Glutamatergic neuron (in vitro differentiated cells): ENCODE measurements at regions not wholly inside any gene's neighbourhood (a gene's known extent, or its start where the extent isn't known, plus 50 kb on each side); places are given as distances from the start of the nearest gene placed in this dataset.
"Not testable (repeated sequence)": the region's sequence is repeated elsewhere in the genome, so short reads cannot be mapped to it uniquely, and the experiment has no call there.

Experiments
- DNase-seq: peaks from one replicate; pipeline ENCODE4 v3.0.0; 2022
- H3K27ac Mint-ChIP-seq: one replicate; pipeline ENCODE4 v1.8.0; 2020; ENCODE audit warnings: mild to moderate bottlenecking, mixed read lengths, inconsistent platforms; ENCODE audit not compliant: unreplicated experiment
- H3K27me3 Mint-ChIP-seq: one replicate; pipeline ENCODE4 v1.8.0; 2020; ENCODE audit warnings: mild to moderate bottlenecking, moderate library complexity, mixed read lengths, inconsistent platforms; ENCODE audit not compliant: unreplicated experiment
- H3K36me3 Mint-ChIP-seq: one replicate; pipeline ENCODE4 v1.8.0; 2020; ENCODE audit warnings: mild to moderate bottlenecking, mixed read lengths, inconsistent platforms; ENCODE audit not compliant: unreplicated experiment
- H3K4me1 Mint-ChIP-seq: one replicate; pipeline ENCODE4 v1.8.0; 2020; ENCODE audit warnings: mild to moderate bottlenecking, low read depth, mixed read lengths, inconsistent platforms; ENCODE audit not compliant: unreplicated experiment
- H3K4me3 Mint-ChIP-seq: one replicate; pipeline ENCODE4 v1.8.0; 2020; ENCODE audit warnings: mild to moderate bottlenecking, mixed read lengths, inconsistent platforms; ENCODE audit not compliant: unreplicated experiment
- H3K9me3 Mint-ChIP-seq: one replicate; pipeline ENCODE4 v1.8.0; 2020; ENCODE audit warnings: mild to moderate bottlenecking, moderate library complexity, mixed read lengths, inconsistent platforms; ENCODE audit not compliant: unreplicated experiment
- TF ChIP-seq, protein P1 (sequence below): fragments of 200-600 bp; sonication (generic); IDR thresholded peaks from one replicate; pipeline ENCODE4 v1.5.0; 2021; ENCODE audit not compliant: partially characterized antibody, unreplicated experiment

DNA sequence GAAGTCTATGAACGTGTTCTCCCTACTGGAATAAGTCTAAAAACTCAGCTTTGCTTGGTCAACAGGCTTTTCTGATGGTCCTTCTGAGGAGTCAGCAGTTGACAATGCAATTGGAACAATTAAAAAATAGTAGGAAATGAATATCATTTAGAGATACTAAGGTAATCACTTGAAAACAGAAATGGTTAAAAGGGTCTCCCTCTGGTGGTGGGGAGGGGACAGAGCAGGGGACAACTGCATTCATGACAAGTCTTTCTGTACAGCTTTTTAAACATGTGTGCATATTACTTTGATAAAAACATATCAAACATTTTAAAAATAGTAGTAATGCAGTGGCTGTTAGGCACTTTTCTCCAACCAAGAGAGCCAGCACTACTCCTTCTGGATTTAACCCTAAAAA lies 119.9 kb upstream of the FHIT start:
- Mint-ChIP-seq H3K4me3 (no peak overlapping the region), H3K27ac (no peak overlapping the region), H3K4me1 (no peaks in the 10 kb centered on the region), H3K27me3 (no peaks in the 10 kb centered on the region), H3K9me3 (no peaks in the 10 kb centered on the region), H3K36me3 (no peaks in the 10 kb centered on the region)
- TF ChIP-seq, protein P1, sequence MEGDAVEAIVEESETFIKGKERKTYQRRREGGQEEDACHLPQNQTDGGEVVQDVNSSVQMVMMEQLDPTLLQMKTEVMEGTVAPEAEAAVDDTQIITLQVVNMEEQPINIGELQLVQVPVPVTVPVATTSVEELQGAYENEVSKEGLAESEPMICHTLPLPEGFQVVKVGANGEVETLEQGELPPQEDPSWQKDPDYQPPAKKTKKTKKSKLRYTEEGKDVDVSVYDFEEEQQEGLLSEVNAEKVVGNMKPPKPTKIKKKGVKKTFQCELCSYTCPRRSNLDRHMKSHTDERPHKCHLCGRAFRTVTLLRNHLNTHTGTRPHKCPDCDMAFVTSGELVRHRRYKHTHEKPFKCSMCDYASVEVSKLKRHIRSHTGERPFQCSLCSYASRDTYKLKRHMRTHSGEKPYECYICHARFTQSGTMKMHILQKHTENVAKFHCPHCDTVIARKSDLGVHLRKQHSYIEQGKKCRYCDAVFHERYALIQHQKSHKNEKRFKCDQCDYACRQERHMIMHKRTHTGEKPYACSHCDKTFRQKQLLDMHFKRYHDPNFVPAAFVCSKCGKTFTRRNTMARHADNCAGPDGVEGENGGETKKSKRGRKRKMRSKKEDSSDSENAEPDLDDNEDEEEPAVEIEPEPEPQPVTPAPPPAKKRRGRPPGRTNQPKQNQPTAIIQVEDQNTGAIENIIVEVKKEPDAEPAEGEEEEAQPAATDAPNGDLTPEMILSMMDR, result peak; percentile 84
- DNase-seq, result peak; percentile 48

DNA sequence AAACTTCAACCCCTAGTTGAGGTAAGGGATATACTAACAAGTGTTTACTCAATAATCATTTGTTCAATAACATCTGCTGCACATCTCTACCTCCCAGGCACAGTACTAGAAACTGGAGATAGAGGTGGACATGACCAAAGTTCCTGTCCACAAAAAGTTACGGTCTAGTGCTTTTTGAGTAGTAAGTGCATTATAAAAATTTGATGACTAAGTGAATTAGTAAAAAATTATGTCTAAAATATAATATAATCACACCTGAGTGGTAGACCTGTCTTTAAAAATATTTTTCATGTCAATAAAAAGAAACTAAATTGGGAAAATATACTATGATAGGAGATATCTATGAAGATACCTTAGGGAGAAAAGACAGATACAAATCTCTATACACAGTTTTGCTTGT lies 121.5 kb upstream of the FHIT start:
- Mint-ChIP-seq H3K4me3 (no peak overlapping the region), H3K27ac (no peak overlapping the region), H3K36me3 (no peaks in the 10 kb centered on the region), H3K9me3 (no peaks in the 10 kb centered on the region), H3K27me3 (no peaks in the 10 kb centered on the region), H3K4me1 (no peaks in the 10 kb centered on the region)
- TF ChIP-seq, protein P1, result no peak
- no peak for DNase-seq

DNA sequence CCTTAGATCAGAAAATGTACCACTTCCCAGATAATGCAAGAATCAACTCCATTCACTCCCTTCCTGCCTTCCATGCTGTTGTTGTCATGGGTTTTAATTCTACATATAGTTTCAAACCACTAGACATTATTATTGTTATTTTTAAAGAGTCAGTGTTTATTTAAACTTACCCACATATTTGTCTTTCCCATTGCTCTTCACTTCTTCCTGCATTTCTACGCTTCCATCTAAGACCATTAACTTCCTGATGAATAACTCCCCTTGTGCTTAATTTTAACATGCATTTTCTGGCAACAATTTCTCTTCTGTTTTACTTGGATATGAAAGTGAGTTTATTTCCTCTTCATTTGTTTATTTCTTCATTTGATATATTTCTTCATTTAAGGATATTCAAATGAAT lies 127.1 kb upstream of the FHIT start:
- Mint-ChIP-seq H3K27me3 (no peaks in the 10 kb centered on the region), H3K27ac (no peak overlapping the region), H3K36me3 (no peaks in the 10 kb centered on the region), H3K4me1 (no peaks in the 10 kb centered on the region), H3K4me3 (no peak overlapping the region), H3K9me3 (no peaks in the 10 kb centered on the region)
- TF ChIP-seq, protein P1, result no peak
- no peak for DNase-seq

DNA sequence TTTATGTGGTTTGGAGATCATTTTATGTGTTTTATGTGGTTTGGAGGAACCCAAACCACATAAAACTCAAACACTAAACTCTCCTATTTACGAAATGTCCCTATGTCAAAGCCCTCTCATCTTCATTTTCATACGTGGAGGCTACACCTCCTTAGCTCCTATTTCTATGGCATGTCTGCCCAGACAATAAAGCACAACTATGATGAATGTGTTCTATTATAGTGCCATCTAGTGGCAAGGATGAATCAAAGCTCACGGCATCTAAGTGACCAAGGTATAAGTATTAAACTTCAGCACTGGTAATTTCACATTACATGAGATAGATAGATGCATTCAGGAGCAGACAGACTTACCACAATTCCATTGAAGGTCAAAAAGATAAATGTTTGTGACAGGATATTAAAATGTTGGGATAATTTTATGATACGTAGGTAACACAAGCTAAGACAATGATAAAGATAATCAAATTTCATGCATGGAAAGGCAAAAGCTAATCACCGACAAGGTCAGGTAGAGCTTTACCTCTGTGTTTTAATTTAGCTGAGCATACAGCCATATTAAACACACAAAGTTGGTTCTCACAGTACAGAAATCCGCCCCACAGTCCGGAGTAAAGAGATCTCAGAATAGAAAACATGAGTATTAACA lies 130.6 kb upstream of the FHIT start:
- no peak overlapping the region for H3K27ac Mint-ChIP-seq
- DNase-seq, result no peak
- no peaks in the 10 kb centered on the region for H3K9me3 Mint-ChIP-seq
- H3K27me3 Mint-ChIP-seq, result no peaks in the 10 kb centered on the region
- H3K36me3 Mint-ChIP-seq, result peaks cover 4% of the 10 kb centered on the region
- no peak overlapping the region for H3K4me3 Mint-ChIP-seq
- TF ChIP-seq, protein P1, result peak; percentile 70
- no peaks in the 10 kb centered on the region for H3K4me1 Mint-ChIP-seq

DNA sequence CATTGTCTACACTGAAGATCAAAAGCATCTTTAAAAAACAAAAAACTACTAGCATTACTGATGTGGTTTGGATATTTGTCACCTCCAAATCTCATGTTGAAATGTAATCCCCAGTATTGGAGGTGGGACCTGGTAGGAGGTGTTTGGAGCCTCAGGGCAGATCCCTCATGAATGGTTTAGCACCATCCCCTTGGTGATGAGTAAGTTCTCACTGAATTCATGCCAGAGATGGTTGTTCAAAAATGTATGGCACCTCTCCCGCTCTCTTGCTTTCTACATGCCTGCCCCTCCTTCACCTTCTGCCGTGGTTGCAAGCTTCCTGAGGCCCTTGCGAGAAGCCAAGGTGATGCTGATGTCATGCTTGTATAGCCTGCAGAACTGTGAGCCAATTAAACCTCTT lies 136.6 kb upstream of the FHIT start:
- peaks cover 24% of the 10 kb centered on the region for H3K36me3 Mint-ChIP-seq
- H3K9me3 Mint-ChIP-seq, result peaks cover 4% of the 10 kb centered on the region
- no peaks in the 10 kb centered on the region for H3K27me3 Mint-ChIP-seq
- DNase-seq, result no peak
- H3K4me1 Mint-ChIP-seq, result no peaks in the 10 kb centered on the region
- no peak overlapping the region for H3K27ac Mint-ChIP-seq
- no peak overlapping the region for H3K4me3 Mint-ChIP-seq
- TF ChIP-seq, protein P1, result no peak

DNA sequence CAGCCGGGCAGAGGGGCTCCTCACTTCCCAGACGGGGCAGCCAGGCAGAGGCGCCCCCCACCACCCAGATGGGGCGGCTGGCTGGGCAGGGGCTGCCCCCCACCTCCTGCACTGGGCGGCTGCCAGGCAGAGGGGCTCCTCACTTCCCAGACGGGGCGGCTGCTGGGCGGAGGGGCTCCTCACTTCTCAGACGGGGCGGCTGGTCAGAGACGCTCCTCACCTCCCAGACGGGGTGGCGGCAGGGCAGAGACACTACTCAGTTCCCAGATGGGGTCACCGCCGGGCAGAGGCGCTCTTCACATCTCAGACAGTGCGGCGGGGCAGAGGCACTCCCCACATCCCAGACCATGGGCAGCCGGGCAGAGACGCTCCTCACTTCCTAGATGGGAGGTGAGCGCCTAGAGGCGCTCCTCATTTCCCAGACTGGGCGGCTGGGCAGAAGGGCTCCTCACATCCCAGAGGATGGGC lies 142.3 kb upstream of the FHIT start:
- peaks cover 24% of the 10 kb centered on the region for H3K36me3 Mint-ChIP-seq
- not testable (repeated sequence) for H3K27me3 Mint-ChIP-seq, H3K4me3 Mint-ChIP-seq, H3K9me3 Mint-ChIP-seq, DNase-seq, H3K27ac Mint-ChIP-seq, H3K4me1 Mint-ChIP-seq
